Smooth muscle cell (in vitro differentiated cells): ENCODE measurements at regions not wholly inside any gene's neighbourhood (a gene's known extent, or its start where the extent isn't known, plus 50 kb on each side); places are given as distances from the start of the nearest gene placed in this dataset.
"Not testable (repeated sequence)": the region's sequence is repeated elsewhere in the genome, so short reads cannot be mapped to it uniquely, and the experiment has no call there.

Source experiments
- DNase-seq: peaks from one replicate; lab custom pipeline; 2025; ENCODE audit not compliant: unreplicated experiment; lab: John Stamatoyannopoulos, UW
- H2AFZ ChIP-seq: fragments of 200-600 bp; sonication (generic); 2 replicates; pipeline ENCODE4 v1.6.0; 2016; ENCODE audit warnings: antibody characterized with exemption, low read depth, mild to moderate bottlenecking
- H3F3A ChIP-seq: fragments of 200-600 bp; sonication (generic); 2 replicates; pipeline ENCODE4 v1.6.0; 2017; ENCODE audit warnings: antibody characterized with exemption, low read depth
- H3K27ac ChIP-seq: fragments of 200-600 bp; sonication (generic); 2 replicates; pipeline ENCODE4 v1.5.1; 2016; ENCODE audit warnings: low read depth, mild to moderate bottlenecking
- H3K27me3 ChIP-seq: fragments of 200-600 bp; sonication (generic); 2 replicates; pipeline ENCODE4 v1.6.1; 2016; ENCODE audit warnings: low read depth, mild to moderate bottlenecking
- H3K36me3 ChIP-seq: fragments of 200-600 bp; sonication (generic); 2 replicates; pipeline ENCODE4 v1.5.1; 2016; ENCODE audit warnings: low read depth
- H3K4me1 ChIP-seq: fragments of 200-600 bp; sonication (generic); 2 replicates; pipeline ENCODE4 v1.5.1; 2016; ENCODE audit warnings: low read depth
- H3K4me2 ChIP-seq: fragments of 200-600 bp; sonication (generic); 2 replicates; pipeline ENCODE4 v1.6.0; 2016; ENCODE audit warnings: mild to moderate bottlenecking
- H3K4me3 ChIP-seq: fragments of 200-600 bp; sonication (generic); 2 replicates; pipeline ENCODE4 v1.5.1; 2016; ENCODE audit warnings: mild to moderate bottlenecking
- H3K79me2 ChIP-seq: fragments of 200-600 bp; sonication (generic); 2 replicates; pipeline ENCODE4 v1.6.0; 2016; ENCODE audit warnings: low read depth, mild to moderate bottlenecking
- H3K9ac ChIP-seq: fragments of 200-600 bp; sonication (generic); 2 replicates; pipeline ENCODE4 v1.6.0; 2016; ENCODE audit warnings: low read depth
- H3K9me3 ChIP-seq: fragments of 200-600 bp; sonication (generic); replicated peaks from 2 replicates; pipeline ENCODE4 v1.5.1; 2016; ENCODE audit warnings: low read depth
- H4K20me1 ChIP-seq: fragments of 200-600 bp; sonication (generic); 2 replicates; pipeline ENCODE4 v1.6.0; 2016; ENCODE audit warnings: low read depth
- WGBS: methylation state at CpG from one replicate; pipeline ENCODE4 v1.1.7; 2016; ENCODE audit warnings: low lambda C conversion rate; 5-methylcytosine and 5-hydroxymethylcytosine counted together
- TF ChIP-seq, protein P1 (sequence below): fragments of 200-600 bp; sonication (generic); IDR thresholded peaks from 2 replicates; pipeline ENCODE4 v1.5.1; 2017; ENCODE audit warnings: borderline replicate concordance, mild to moderate bottlenecking, antibody characterized with exemption; ENCODE audit not compliant: insufficient read depth, poor library complexity, severe bottlenecking

DNA sequence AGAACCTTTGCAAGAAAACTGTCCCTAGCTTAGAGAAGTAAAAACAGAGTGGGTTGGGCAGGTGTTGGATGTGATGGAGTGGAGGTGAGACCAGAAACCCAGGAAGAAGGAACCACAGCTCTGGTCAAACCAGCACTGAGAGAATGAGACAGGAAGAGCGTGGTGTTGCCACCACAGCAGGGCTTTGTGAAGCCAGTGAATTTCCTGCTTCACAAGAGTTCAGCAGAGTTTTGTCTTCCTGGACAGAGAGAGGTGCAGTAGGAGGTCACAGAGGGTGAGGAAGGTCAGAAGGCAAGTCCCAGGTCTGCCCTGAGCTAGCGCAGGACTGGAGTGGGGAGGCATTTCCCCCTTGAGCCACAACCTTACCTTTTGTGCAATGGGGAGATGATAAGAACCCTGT, 2306.2 kb upstream of the ACO1 start:
- no peak overlapping the region for H3K27ac ChIP-seq
- WGBS = 88% methylated on average over 2 of the region's 2 CpGs
- no peaks in the 10 kb centered on the region for H3K9me3 ChIP-seq
- DNase-seq = no peak
- no peaks in the 10 kb centered on the region for H3K36me3 ChIP-seq
- no peak overlapping the region for H3K9ac ChIP-seq
- no peaks in the 10 kb centered on the region for H3K4me1 ChIP-seq
- H3F3A ChIP-seq = no peaks in the 10 kb centered on the region
- no peak overlapping the region for H3K4me3 ChIP-seq
- no peaks in the 10 kb centered on the region for H3K27me3 ChIP-seq
- TF ChIP-seq, protein P1, sequence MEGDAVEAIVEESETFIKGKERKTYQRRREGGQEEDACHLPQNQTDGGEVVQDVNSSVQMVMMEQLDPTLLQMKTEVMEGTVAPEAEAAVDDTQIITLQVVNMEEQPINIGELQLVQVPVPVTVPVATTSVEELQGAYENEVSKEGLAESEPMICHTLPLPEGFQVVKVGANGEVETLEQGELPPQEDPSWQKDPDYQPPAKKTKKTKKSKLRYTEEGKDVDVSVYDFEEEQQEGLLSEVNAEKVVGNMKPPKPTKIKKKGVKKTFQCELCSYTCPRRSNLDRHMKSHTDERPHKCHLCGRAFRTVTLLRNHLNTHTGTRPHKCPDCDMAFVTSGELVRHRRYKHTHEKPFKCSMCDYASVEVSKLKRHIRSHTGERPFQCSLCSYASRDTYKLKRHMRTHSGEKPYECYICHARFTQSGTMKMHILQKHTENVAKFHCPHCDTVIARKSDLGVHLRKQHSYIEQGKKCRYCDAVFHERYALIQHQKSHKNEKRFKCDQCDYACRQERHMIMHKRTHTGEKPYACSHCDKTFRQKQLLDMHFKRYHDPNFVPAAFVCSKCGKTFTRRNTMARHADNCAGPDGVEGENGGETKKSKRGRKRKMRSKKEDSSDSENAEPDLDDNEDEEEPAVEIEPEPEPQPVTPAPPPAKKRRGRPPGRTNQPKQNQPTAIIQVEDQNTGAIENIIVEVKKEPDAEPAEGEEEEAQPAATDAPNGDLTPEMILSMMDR = no peak
- no peak overlapping the region for H2AFZ ChIP-seq
- no peaks in the 10 kb centered on the region for H3K79me2 ChIP-seq
- no peak overlapping the region for H3K4me2 ChIP-seq
- no peaks in the 10 kb centered on the region for H4K20me1 ChIP-seq

DNA sequence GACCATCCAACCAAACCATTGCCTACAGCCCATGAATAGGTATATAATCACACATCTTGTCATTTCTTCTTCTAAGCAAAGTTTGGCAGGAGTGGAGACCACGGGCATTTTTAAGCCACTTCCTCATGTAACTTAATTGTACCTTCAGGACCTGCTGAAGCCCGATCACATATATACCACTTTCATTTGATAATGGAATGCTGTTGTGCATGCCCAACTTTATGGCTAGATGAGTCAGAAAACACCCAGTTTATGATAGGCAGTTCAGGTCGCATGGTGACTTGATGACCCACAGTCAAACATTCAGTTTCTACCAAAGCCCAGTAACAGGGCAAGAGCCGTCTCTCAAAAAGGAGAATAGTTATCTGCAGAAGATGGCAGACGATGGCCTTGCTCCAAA, 2295.0 kb upstream of the ACO1 start:
- H3K27ac ChIP-seq = no peak overlapping the region
- no peaks in the 10 kb centered on the region for H3K4me1 ChIP-seq
- H2AFZ ChIP-seq = no peak overlapping the region
- no peak overlapping the region for H3K9ac ChIP-seq
- no peaks in the 10 kb centered on the region for H3K27me3 ChIP-seq
- H4K20me1 ChIP-seq = no peaks in the 10 kb centered on the region
- TF ChIP-seq, protein P1 = no peak
- H3K4me2 ChIP-seq = no peak overlapping the region
- H3K36me3 ChIP-seq = no peaks in the 10 kb centered on the region
- no peaks in the 10 kb centered on the region for H3K9me3 ChIP-seq
- no peak overlapping the region for H3K4me3 ChIP-seq
- no peak for DNase-seq
- no peaks in the 10 kb centered on the region for H3K79me2 ChIP-seq
- 95% methylated on average over 5 of the region's 5 CpGs for WGBS
- no peaks in the 10 kb centered on the region for H3F3A ChIP-seq

DNA sequence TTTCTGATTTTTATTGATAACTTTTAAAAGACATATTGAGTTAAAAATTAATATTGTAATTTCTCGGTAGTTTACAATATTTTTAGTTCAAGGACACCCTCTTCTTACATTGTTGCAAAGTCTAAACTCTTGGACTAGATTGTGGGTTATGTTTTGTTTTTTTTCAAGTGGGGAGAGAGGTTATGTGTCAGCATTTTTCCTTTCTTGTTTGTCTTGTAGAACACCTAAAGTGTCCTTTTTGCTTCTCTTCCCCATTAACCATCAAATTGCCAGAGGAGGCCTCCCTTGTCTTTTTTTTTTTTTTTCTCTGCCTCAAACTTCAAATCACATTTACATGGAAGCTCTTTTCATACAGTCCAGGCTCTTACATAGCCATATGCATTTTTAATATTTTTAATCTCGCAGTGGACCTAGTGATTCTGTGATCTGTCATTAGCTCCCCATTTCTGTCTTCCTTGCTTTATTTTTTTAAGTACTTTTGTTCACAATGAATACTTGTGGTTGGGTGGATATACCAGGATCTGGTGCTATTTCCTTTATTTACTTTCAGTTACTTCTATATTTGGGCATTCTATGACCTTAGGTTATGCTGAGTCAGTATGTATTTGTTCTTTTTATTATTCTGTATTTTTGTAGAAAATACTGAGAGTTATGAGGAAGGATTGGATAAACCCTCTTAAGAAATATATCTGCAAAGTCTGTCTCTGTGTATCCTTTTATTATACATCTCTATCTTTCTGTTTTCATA, 2280.6 kb upstream of the ACO1 start:
- Histone ChIP-seq H3K4me2 (peak overlapping the region; percentile 31), H3F3A (no peaks in the 10 kb centered on the region), H2AFZ (no peak overlapping the region), H3K9me3 (no peaks in the 10 kb centered on the region), H3K4me3 (no peak overlapping the region), H3K27me3 (no peaks in the 10 kb centered on the region), H3K4me1 (no peaks in the 10 kb centered on the region), H3K79me2 (no peaks in the 10 kb centered on the region), H3K9ac (no peak overlapping the region), H3K36me3 (no peaks in the 10 kb centered on the region), H4K20me1 (no peaks in the 10 kb centered on the region), H3K27ac (peak overlapping the region; percentile 28)
- WGBS = 38% methylated on average over 2 of the region's 2 CpGs
- TF ChIP-seq, protein P1 = no peak
- DNase-seq = no peak

DNA sequence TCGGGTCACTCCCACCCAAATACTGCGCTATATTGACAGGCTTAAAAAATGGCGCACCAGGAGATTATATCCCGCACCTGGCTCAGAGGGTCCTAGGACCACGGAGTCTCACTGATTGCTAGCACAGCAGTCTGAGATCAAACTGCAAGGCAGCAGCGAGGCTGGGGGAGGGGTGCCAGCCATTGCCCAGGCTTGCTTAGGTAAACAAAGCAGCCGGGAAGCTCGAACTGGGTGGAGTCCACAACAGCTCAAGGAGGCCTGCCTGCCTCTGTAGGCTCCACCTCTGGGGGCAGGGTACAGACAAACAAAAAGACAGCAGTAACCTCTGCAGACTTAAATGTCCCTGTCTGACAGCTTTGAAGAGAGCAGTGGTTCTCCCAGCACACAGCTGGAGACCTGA, 2277.3 kb upstream of the ACO1 start:
- not testable (repeated sequence) for H2AFZ ChIP-seq, H3K9me3 ChIP-seq, H3K27me3 ChIP-seq, H3F3A ChIP-seq, H3K4me1 ChIP-seq, H3K27ac ChIP-seq, H3K9ac ChIP-seq, H3K36me3 ChIP-seq, H3K4me3 ChIP-seq, H3K4me2 ChIP-seq, DNase-seq, H3K79me2 ChIP-seq, H4K20me1 ChIP-seq
- 96% methylated on average over 8 of the region's 8 CpGs for WGBS
